ENCODE measurements at regions not wholly inside any gene's neighbourhood (a gene's known extent, or its start where the extent isn't known, plus 50 kb on each side); places are given as distances from the start of the nearest gene placed in this dataset.

- H3K9ac ChIP-seq (ENCODE audit: low read depth in 1 of 2, low read length in 2 of 2), result no peak overlapping the region
- DNase-seq (ENCODE audit: low spot score), result no peak
- WGBS, result 73% methylated on average over 2 of the region's 2 CpGs
- peaks cover 0 to 3% (median 0%) of the 10 kb centered on the region in 4 donors for H3K9me3 ChIP-seq (ENCODE audit: control insufficient read depth in 4 of 4, low read length in 3 of 4)
- H3K36me3 ChIP-seq (ENCODE audit: control insufficient read depth in 4 of 4, insufficient read depth in 3 of 4, low read depth in 1 of 4, low read length in 3 of 4), result no peaks in the 10 kb centered on the region
- H3K4me1 ChIP-seq (ENCODE audit: control insufficient read depth in 4 of 4, insufficient read depth in 4 of 4, low read length in 3 of 4), result no peaks in the 10 kb centered on the region
- no peak overlapping the region for H3K27ac ChIP-seq (ENCODE audit: low read depth in 1 of 2, low read length in 2 of 2)
- H3K27me3 ChIP-seq (ENCODE audit: control insufficient read depth in 4 of 4, insufficient read depth in 4 of 4, low read length in 3 of 4), result no peaks in the 10 kb centered on the region
- no peak for TF ChIP-seq HNF4A (conservative IDR thresholded peaks at IDR 0.05)
- TF ChIP-seq HNF4G (IDR thresholded peaks at IDR 0.05), result no peak
- TF ChIP-seq JUND (IDR thresholded peaks at IDR 0.05), result no peak
- H3K4me3 ChIP-seq (ENCODE audit: low read depth in 1 of 3, low read length in 3 of 3), result no peak overlapping the region
Measured at GRCh38 chr14:95374239-95374997, 54.7 kb upstream of the CLMN start.

- Histone ChIP-seq H3K27ac (ENCODE audit: low read depth in 1 of 2, low read length in 2 of 2) (no peak overlapping the region), H3K4me1 (ENCODE audit: control insufficient read depth in 4 of 4, insufficient read depth in 4 of 4, low read length in 3 of 4) (peaks cover 0 to 6% (median 2%) of the 10 kb centered on the region in 4 donors), H3K36me3 (ENCODE audit: control insufficient read depth in 4 of 4, insufficient read depth in 3 of 4, low read depth in 1 of 4, low read length in 3 of 4) (no peaks in the 10 kb centered on the region), H3K9me3 (ENCODE audit: control insufficient read depth in 4 of 4, low read length in 3 of 4) (no peaks in the 10 kb centered on the region), H3K9ac (ENCODE audit: low read depth in 1 of 2, low read length in 2 of 2) (no peak overlapping the region), H3K27me3 (ENCODE audit: control insufficient read depth in 4 of 4, insufficient read depth in 4 of 4, low read length in 3 of 4) (no peaks in the 10 kb centered on the region), H3K4me3 (ENCODE audit: low read depth in 1 of 3, low read length in 3 of 3) (no peak overlapping the region)
- no peak for DNase-seq (ENCODE audit: low spot score)
- no peak for TF ChIP-seq RAD21 (IDR thresholded peaks at IDR 0.05)
- no peak for TF ChIP-seq CTCF (IDR thresholded peaks at IDR 0.05; ENCODE audit: low read depth, low read length, missing input control)
- TF ChIP-seq GABPA (IDR thresholded peaks at IDR 0.05 in 1 of 2, conservative IDR thresholded peaks at IDR 0.05 in 1 of 2), result no peak
- TF ChIP-seq, protein P1, sequence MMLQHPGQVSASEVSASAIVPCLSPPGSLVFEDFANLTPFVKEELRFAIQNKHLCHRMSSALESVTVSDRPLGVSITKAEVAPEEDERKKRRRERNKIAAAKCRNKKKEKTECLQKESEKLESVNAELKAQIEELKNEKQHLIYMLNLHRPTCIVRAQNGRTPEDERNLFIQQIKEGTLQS (IDR thresholded peaks at IDR 0.05), result no peak
- TF ChIP-seq TAF1 (conservative IDR thresholded peaks at IDR 0.05), result no peak
- TF ChIP-seq JUND (IDR thresholded peaks at IDR 0.05), result no peak
- TF ChIP-seq EGR1 (IDR thresholded peaks at IDR 0.05; ENCODE audit: low read depth in 2 of 2), result no peak
- TF ChIP-seq REST (IDR thresholded peaks at IDR 0.05), result no peak
- no peak for TF ChIP-seq RXRA (IDR thresholded peaks at IDR 0.05)
- TF ChIP-seq FOXA1 (IDR thresholded peaks at IDR 0.05), result no peak
- no peak for TF ChIP-seq FOXA2 (IDR thresholded peaks at IDR 0.05)
- 94% methylated on average over 2 of the region's 2 CpGs for WGBS
Measured at GRCh38 chr14:95370076-95370475, 50.4 kb upstream of the CLMN start.

Measured in liver (tissue), 8 donors.